Heart right ventricle (tissue), 16 donors: ENCODE measurements at regions not wholly inside any gene's neighbourhood (a gene's known extent, or its start where the extent isn't known, plus 50 kb on each side); places are given as distances from the start of the nearest gene placed in this dataset.

ENCODE experiments used
- ATAC-seq, 8 donors: fragments of 200-7000 bp; cut with Tn5 transposase; one replicate each; pipeline ENCODE4 v1.9.1; 2020; ENCODE audit warnings: mild to moderate bottlenecking in 8 of 8, moderate library complexity in 8 of 8, moderate number of reproducible peaks in 1 of 8
- DNase-seq, 2 donors: peaks; one replicate each; pipeline ENCODE4 v3.0.0-alpha.2; 2020
- H3K27ac ChIP-seq, 10 donors: fragments of 200-600 bp; sonication (generic) in 2 of 10; one replicate each; pipeline versions ENCODE4 v1.5.0 to v1.8.0; 2020 to 2022; ENCODE audit warnings: mild to moderate bottlenecking in 3 of 10
- H3K27me3 ChIP-seq, 7 donors: fragments of 200-600 bp; one replicate each; pipeline ENCODE4 v1.8.0; 2021 to 2022; ENCODE audit warnings: mild to moderate bottlenecking in 2 of 7
- H3K36me3 ChIP-seq, 9 donors: fragments of 200-600 bp; sonication (generic) in 1 of 9; one replicate each; pipeline versions ENCODE4 v1.5.0 to v1.8.0; 2020 to 2022; ENCODE audit warnings: mild to moderate bottlenecking in 2 of 9
- H3K4me1 ChIP-seq, 9 donors: fragments of 200-600 bp; sonication (generic) in 1 of 9; one replicate each; pipeline versions ENCODE4 v1.5.0 to v1.8.0; 2020 to 2022; ENCODE audit warnings: mild to moderate bottlenecking in 4 of 9
- H3K4me3 ChIP-seq, 10 donors: fragments of 200-600 bp; sonication (generic) in 2 of 10; one replicate each; pipeline versions ENCODE4 v1.5.0 to v1.8.0; 2020 to 2022; ENCODE audit warnings: mild to moderate bottlenecking in 7 of 10, moderate library complexity in 2 of 10
- H3K9me3 ChIP-seq, 11 donors: fragments of 200-600 bp in 10 of 11; sonication (generic) in 2 of 11; one replicate each; pipeline versions ENCODE4 v1.5.0 to v1.8.0; 2013 to 2022; ENCODE audit warnings: mild to moderate bottlenecking in 2 of 11, control low read depth in 1 of 11, moderate library complexity in 1 of 11
- whole genome bisulfite sequencing, 2 donors: extraction: QIAGEN DNeasy Blood & Tissue Kit; methylation state at CpG; one replicate each; pipeline ENCODE4 v1.1.7; 2013; ENCODE audit warnings: inconsistent platforms in 1 of 2; 5-methylcytosine and 5-hydroxymethylcytosine counted together
- intact Hi-C, 10 donors: fragments of 100-400 bp; cut with DNase I; formaldehyde crosslinking; loops; one replicate each; pipeline versions ENCODE4 v1.11.1 to v1.14.2; 2022
- TF ChIP-seq, protein P1 (sequence below), 9 donors: fragments of 200-600 bp; sonication (generic) in 2 of 9; IDR thresholded peaks; one replicate each; pipeline versions ENCODE4 v1.5.0 to v1.8.0; 2021 to 2022; ENCODE audit warnings: antibody characterized with exemption in 9 of 9, mild to moderate bottlenecking in 5 of 9, moderate library complexity in 1 of 9
- donor health status: Arrhythmogenic right ventricular cardiomyopathy.
- donor health status: ischemic (EF 13 %, LVEDD 7.1; RV severe dilation, severe dysfunction).
- donor health status: healthy with polysubstance abuse.
- donor health status: DM: no; HTN: yes; CAD: no.
- donor health status: DM: no; HTN: no; CAD: no.
- donor health status: ischemic (EF 25% LVEDD 6.9; RV normal size, moderate dysfunction).
- donor health status: ischemic (EF 25% LVEDD 5.7; RV mildly dilated, moderate dysfunction).
- donor health status: healthy.
- donor health status: DM: yes; HTN: yes; CAD: no.
- donor health status: Ischemic cardiomyopathy.
- donor health status: ischemic (EF 35%, LVEDD 5.7; RV mildly dilated, moderate dysfunction).
- donor health status: nonischemic (EF 11% LVEDD 7.7; RV severe dilation, severe dysfunction).
- donor health status: DM: yes; HTN: yes; CAD: no.
- donor health status: PGD.
- donor health status: ischemic (EF 29% LVEDD 5.4; RV normal size, mild dysfunction).
- donor health status: nonischemic (EF 23%, LVEDD 6.1; RV moderate dilation, normal function).

- Histone ChIP-seq H3K4me1 (peaks cover 0 to 14% (median 0%) of the 10 kb centered on the region in 9 donors), H3K27ac (peak overlapping the region in 6 of 10 donors; percentile 36 to 70 (median 43)), H3K9me3 (no peaks in the 10 kb centered on the region), H3K36me3 (no peaks in the 10 kb centered on the region), H3K27me3 (no peaks in the 10 kb centered on the region), H3K4me3 (no peak overlapping the region)
- WGBS, 2 donors: 62 to 66% methylated on average over 2 of the region's 2 CpGs
- TF ChIP-seq, protein P1, sequence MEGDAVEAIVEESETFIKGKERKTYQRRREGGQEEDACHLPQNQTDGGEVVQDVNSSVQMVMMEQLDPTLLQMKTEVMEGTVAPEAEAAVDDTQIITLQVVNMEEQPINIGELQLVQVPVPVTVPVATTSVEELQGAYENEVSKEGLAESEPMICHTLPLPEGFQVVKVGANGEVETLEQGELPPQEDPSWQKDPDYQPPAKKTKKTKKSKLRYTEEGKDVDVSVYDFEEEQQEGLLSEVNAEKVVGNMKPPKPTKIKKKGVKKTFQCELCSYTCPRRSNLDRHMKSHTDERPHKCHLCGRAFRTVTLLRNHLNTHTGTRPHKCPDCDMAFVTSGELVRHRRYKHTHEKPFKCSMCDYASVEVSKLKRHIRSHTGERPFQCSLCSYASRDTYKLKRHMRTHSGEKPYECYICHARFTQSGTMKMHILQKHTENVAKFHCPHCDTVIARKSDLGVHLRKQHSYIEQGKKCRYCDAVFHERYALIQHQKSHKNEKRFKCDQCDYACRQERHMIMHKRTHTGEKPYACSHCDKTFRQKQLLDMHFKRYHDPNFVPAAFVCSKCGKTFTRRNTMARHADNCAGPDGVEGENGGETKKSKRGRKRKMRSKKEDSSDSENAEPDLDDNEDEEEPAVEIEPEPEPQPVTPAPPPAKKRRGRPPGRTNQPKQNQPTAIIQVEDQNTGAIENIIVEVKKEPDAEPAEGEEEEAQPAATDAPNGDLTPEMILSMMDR (IDR thresholded peaks at IDR 0.05): no peak
- ATAC-seq: peak in 7 of 8 donors; percentile 58 to 92 (median 76)
- DNase-seq: peak in 1 of 2 donors; percentile 14
- intact Hi-C loops: no loop called here
Measured at GRCh38 chr6:132147530-132148011, 196.4 kb upstream of the CCN2 start.

DNA sequence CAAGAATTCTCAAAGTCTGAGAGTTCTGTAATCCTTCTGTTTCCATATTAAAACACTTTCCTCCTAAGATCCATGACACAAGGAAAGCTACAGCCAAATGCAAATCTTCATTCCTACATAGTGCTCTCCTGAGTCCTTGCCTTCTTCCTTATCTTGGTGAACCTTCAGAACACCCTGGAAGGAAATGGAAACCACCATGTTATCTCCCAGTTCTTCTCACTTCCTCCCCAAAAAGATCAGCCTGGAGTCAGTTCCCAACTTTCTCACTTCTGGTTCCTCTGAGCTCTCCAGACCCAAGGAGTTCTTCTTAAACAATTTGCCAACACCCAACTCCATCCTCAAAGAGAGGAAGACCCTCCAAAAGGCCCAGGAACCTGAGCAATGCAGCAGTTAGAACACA lies 193.3 kb upstream of the CCN2 start:
- no peaks in the 10 kb centered on the region for H3K27me3 ChIP-seq
- H3K27ac ChIP-seq: peak overlapping the region in 1 of 10 donors; percentile 12
- ATAC-seq (no peak), DNase-seq (no peak)
- no peaks in the 10 kb centered on the region for H3K9me3 ChIP-seq
- H3K36me3 ChIP-seq: no peaks in the 10 kb centered on the region
- TF ChIP-seq, protein P1 (IDR thresholded peaks at IDR 0.05): no peak
- peaks cover 0 to 17% (median 0%) of the 10 kb centered on the region in 9 donors for H3K4me1 ChIP-seq
- intact Hi-C loops: no loop called here
- H3K4me3 ChIP-seq: no peak overlapping the region

GRCh38 chr6:132143258-132143657 lies 192.1 kb upstream of the CCN2 start:
- TF ChIP-seq, protein P1 (IDR thresholded peaks at IDR 0.05): no peak
- 51 to 53% methylated on average over 1 of the region's 1 CpG for WGBS, 2 donors
- intact Hi-C loops: no loop called here
- Histone ChIP-seq H3K9me3 (no peaks in the 10 kb centered on the region), H3K4me3 (no peak overlapping the region), H3K4me1 (peaks cover 0 to 17% (median 0%) of the 10 kb centered on the region in 9 donors), H3K27ac (peak overlapping the region in 1 of 10 donors; percentile 67), H3K27me3 (no peaks in the 10 kb centered on the region), H3K36me3 (no peaks in the 10 kb centered on the region)
- ATAC-seq: no peak
- DNase-seq: no peak

GRCh38 chr6:132142768-132143167 lies 191.6 kb upstream of the CCN2 start:
- Histone ChIP-seq H3K27ac (peak overlapping the region in 2 of 10 donors; percentile 34 to 67), H3K27me3 (no peaks in the 10 kb centered on the region), H3K4me1 (peaks cover 0 to 17% (median 0%) of the 10 kb centered on the region in 9 donors), H3K4me3 (no peak overlapping the region), H3K36me3 (no peaks in the 10 kb centered on the region), H3K9me3 (no peaks in the 10 kb centered on the region)
- ATAC-seq: no peak
- DNase-seq: no peak
- TF ChIP-seq, protein P1 (IDR thresholded peaks at IDR 0.05): no peak
- intact Hi-C loops: no loop called here
